HG03039 (cell line): ENCODE measurements at regions not wholly inside any gene's neighbourhood (a gene's known extent, or its start where the extent isn't known, plus 50 kb on each side); places are given as distances from the start of the nearest gene placed in this dataset.
"Not testable (repeated sequence)": the region's sequence is repeated elsewhere in the genome, so short reads cannot be mapped to it uniquely, and the experiment has no call there.

Experiments
- ATAC-seq: cut with Tn5 transposase; IDR thresholded peaks from one replicate; pipeline ENCODE4 v1.9.1; 2021; ENCODE audit warnings: mild to moderate bottlenecking, moderate library complexity; ENCODE audit not compliant: unreplicated experiment

GRCh38 chr1:157460381-157460780 is 91.9 kb downstream of the FCRL5 start:
- no peak for ATAC-seq

DNA sequence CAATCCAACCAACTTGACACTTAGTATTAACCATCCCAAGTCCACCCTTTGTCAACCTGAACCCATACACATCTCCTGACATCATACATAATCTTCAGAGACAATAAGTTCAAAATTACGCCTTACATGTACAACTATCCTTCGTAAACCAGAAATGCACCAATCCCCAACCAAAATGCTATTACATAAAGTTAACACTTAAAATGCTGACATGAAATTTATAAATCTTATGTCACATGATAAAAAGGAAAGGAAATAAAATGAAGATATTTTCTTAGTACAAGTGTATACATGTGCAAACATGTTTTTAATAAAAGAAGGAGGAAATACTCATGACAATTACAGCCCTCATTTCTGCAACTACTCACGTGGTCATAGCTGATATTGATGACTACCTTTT is 95.0 kb downstream of the FCRL5 start:
- no peak for ATAC-seq

DNA sequence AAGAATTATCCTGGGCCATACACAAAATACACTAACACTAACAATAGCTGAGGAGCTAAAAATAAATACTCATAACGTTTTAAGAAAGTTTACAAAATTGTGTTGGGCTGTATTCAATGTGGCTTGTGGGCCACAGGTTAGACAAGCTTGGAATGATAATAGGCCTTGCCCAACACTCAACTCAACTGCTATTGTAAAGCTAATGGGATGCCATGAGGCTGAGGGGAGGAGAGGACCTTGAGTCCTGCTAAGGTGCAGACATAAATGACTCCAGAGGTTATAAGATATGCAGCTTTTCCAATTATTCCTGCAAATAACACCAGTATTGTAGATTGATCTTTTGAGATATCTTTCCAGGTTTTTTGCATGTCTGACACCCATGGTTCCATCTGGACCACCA is 97.0 kb downstream of the FCRL5 start:
- no peak for ATAC-seq

GRCh38 chr1:157450106-157450505 is 102.2 kb downstream of the FCRL5 start:
- no peak for ATAC-seq

GRCh38 chr1:157448636-157449035 is 103.7 kb downstream of the FCRL5 start:
- ATAC-seq: no peak

- not testable (repeated sequence) for ATAC-seq
Measured at GRCh38 chr1:157446356-157446755, 106.0 kb downstream of the FCRL5 start.

DNA sequence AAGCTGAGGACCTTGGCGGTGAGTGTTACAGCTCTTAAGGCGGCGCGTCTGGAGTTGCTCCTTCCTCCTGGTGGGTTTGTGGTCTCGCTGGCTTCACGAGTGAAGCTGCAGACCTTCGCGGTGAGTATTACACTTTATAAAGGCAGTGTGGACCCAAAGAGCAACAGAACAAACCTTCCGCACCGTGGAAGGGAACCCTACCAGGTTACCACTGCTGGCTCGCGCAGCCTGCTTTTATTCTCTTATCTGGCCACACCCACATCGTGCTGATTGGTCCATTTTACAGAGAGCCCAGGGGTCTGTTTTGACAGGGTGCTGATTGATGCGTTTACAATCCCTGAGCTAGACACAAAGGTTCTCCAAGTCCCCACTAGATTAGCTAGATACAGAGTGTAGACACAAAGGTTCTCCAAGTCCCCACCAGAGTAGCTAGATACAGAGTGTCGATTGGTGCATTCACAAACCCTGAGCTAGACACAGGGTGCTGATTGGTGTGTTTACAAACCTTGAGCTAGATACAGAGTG is 106.6 kb downstream of the FCRL5 start:
- ATAC-seq: not testable (repeated sequence)

- no peak for ATAC-seq
Measured at GRCh38 chr1:157442065-157442464, 110.2 kb downstream of the FCRL5 start.

DNA sequence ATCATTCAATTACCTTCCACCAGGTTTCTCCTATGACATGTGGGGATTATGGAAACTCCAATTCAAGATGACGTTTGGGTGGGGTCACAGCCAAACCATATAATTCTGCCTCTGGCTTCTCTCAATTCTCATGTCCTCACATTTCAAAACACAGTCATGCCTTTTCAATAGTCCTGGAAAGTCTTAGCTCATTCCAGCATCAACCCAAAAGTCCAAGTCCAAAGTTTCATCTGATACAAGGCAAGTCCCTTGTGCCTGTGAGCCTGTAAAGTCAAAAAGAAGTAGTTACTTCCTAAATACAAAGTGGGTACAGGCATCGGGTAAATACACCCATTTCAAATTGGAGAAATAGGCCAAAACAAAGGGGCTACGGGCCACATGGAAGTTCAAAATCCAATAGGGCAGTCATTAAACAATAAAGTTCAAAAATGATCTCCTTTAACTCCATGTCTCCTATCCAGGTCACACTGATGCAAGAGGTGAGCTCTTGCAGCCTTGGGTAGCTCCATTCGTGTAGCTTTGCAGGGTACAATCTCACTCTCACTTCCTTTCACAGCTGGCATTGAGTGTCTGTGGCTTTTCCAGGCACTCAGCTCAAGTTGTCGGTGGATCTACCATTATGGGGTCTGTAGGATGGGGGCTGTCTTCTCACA is 112.9 kb downstream of the FCRL5 start:
- ATAC-seq: no peak

DNA sequence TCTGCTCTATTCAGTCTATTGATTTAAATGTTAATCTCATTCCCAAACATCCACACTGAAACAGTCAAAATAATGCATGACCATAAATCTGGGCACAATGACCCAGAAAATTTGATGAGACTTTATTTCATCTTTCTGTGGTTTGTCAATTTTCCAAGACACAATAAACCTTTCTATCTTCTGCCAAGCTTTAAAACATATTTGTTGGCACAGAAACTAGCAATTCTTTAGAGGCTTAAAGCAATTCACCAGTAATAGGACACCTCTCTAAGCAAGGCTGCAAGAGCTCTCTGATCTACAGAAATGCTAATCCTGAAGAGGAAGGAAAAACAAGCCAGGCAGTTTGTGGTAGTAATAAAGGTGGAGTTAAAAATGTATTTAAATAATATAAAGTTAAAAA is 113.7 kb downstream of the FCRL5 start:
- ATAC-seq: no peak

- ATAC-seq: no peak
Measured at GRCh38 chr1:157438146-157438545, 114.2 kb downstream of the FCRL5 start.

GRCh38 chr1:157437296-157437695 is 115.0 kb downstream of the FCRL5 start:
- ATAC-seq: no peak

DNA sequence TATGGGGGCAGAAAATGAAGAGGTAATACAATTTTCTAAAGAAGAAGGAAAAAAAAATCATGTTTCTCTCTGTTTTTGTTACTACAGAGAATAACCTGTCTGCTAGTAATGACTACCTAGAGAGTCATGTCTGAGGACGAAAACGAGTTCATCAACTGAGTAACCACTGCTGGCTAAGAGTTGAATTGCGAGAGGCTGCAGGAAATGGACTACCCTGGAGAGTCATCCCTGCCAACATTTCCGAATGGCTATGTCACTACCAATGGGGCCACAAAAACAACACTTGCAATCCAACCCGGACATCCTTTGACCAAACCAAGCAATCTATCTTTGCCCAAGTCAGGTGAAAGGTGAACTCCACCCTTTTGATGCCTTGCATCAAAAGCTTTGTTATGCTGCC is 120.6 kb downstream of the FCRL5 start:
- no peak for ATAC-seq

DNA sequence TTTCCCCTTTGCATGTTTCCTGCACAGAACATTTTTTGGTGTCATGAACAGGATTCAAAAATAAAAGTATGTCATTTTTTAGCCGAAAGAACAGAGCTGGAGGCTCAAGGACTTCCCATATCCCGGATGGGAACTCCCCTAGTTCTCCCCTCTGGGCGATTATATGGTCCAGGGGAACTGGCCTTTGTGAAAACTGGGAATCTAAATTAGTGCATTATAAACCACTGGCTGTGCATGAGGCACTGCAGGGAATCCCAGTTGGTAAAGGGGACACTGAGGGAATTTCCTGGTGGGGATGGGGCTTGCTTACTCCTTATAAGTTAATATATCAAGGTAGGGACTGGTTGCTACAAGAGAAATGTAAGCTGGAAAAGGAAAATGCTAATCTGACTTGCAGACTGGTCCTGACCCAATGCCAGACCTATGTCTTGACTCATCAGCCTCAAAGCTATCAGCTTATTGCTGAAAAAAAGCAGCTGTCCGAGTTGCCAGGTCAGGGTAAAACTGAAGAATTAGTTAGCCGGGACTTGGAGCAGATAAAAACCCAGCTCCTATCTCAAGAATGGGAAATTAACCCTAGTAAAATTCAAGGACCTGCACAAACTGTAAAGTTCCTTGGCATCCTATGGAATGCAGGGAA is 122.6 kb downstream of the FCRL5 start:
- no peak for ATAC-seq

DNA sequence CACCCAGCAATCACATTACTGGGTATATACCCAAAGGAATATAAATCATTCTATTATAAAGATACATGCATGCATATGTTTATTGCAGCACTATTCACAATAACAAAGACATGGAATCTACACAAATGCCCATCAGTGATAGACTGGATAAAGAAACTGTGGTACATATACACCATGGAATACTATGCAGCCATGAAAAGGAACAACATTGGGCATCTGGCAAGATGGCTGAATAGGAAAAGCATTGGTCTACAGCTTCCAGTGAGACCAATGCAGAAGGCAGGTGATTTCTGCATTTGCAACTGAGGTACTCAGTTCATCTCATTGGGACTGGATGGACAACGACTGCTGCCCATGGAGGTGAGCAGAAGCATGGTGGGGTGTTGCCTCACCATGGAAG is 128.6 kb downstream of the FCRL5 start:
- ATAC-seq: not testable (repeated sequence)

GRCh38 chr1:157419845-157420542 is 132.3 kb downstream of the FCRL5 start:
- ATAC-seq: no peak

- ATAC-seq: no peak
Measured at GRCh38 chr1:157418659-157419058, 133.7 kb downstream of the FCRL5 start.

GRCh38 chr1:157418231-157418630 is 134.1 kb downstream of the FCRL5 start:
- no peak for ATAC-seq

DNA sequence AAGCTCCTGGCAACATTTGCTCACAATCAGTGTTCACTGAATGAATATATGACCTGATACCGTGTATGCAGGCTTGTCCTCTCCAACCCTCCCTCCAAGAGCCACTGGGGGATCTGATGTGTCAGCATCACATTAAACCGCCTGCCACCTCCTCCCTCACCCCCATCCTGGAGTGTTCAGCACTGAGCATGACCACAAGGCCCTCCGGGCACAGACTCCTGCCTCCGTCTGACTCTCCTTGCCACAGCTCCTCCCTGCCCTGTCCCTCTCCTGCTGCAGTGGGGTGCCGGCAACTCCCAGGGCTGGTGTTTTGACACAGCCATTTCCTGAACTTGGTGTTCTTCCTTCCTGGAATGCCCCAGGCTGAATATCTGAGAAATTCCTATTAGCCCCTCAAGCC is 136.7 kb downstream of the FCRL5 start:
- no peak for ATAC-seq

GRCh38 chr1:157412308-157412707 is 140.0 kb downstream of the FCRL5 start:
- ATAC-seq: no peak

DNA sequence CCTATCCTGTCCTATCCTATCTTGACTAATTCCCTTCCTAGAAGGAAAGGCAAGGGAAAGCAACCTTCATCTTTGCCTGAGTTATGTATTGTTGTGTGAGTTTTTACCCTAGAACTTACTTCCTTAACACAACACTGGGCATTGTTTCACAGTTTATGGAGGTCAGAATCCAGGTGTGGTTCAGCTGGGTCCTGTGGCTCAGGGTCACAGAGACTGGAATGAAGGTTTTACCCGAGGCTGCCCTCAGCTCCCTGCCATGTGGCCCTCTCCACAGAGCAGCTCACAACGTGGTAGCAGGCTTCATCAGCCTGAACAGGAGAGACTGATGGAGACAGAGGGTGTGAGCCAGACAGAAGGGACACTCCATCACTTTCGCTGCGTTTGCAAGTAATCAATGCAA is 140.5 kb downstream of the FCRL5 start:
- ATAC-seq: no peak

DNA sequence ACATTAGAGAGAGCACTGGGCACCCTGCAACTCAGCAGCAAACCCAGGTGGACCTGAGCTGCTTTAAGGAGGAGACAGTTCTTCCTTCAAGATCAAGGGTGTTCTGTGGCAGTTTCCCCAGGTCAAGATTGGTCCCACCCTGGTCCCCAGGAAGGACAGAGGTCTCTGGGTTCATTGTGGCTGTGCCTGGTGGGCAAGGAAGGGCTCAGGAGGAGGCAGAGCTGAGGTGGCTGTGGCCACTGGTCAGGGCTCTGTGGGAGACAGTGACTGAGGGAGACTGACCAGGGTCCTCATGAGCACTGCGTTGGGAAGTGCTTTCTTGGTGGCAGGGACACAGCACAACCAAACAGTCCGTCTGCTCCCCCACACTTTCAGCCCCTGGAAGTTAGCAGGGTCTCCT is 141.3 kb downstream of the FCRL5 start:
- ATAC-seq: no peak
